ENCODE measurements at regions not wholly inside any gene's neighbourhood (a gene's known extent, or its start where the extent isn't known, plus 50 kb on each side); places are given as distances from the start of the nearest gene placed in this dataset.
A peak's percentile ranks its signal among the peaks of the same experiment; 100 is the strongest.
"Not testable (repeated sequence)": the region's sequence is repeated elsewhere in the genome, so short reads cannot be mapped to it uniquely, and the experiment has no call there.

- DNase-seq (ENCODE audit: extremely low spot score, insufficient read length, low read depth) (no peak), FAIRE-seq (no peak)
These were observed 715.2 kb upstream of the GRM3 start for GRCh38 chr7:85928500-85928899.

DNA sequence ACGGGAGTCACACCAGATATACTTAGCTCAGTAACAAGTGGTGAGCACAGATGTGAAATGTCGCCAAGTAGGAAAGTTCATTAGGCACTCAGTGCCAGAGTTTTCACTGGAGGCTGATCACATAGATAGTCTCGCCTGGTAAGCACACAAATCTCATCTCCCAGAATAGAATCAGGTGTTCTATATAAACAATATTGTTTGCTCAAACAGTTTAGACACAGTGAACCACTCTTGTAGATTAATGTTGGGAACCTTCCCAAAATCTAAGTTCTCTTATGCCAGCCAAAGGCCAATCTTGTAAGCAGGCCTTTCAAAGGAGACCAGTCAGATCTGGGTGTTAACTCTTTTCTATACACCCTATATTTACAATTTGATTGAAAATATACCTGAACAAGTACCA is 716.5 kb upstream of the GRM3 start:
- no peak for FAIRE-seq

DNA sequence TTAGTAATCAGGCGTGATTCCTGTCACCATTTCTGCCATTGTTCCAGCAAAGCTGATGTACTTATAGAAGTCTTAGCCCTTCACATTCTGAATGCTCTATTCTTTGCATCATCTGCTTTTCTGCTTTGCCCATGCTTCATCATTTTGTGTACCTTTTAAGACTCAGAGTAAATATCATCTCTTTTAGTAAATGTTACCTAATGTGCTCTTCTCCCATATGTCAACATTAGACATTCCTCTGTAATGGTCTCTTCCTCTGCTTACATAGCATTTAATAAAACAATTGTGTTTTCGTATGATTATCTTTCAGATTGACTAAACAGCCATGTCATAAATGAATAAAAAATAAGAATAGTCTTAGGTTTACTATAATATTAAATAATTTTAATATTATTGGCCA is 719.6 kb upstream of the GRM3 start:
- DNase-seq (ENCODE audit: extremely low spot score, insufficient read length, low read depth) (no peak), FAIRE-seq (no peak)

More for the DNA sequence above, 716.5 kb upstream of the GRM3 start:
- DNase-seq (ENCODE audit: extremely low spot score, insufficient read length, low read depth) = no peak

DNA sequence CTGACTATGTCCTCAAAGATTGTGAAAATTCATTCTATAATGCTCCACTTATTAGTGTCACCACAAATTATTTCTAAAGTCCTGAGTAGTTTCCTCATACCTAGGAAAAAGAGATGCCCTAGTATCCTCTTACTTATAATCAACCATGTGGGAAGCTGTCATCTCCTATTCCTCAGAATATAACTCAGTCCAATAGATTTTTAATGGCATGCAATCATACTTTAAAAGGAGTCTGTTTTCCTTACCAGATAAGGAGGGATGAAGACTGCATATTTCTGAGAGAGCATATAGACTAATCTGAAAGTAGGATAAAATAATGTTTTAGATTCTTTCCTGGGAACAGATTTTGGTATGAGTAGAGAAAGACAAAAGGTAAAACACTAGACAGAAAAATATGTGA is 727.7 kb upstream of the GRM3 start:
- FAIRE-seq = no peak
- DNase-seq (ENCODE audit: extremely low spot score, insufficient read length, low read depth) = no peak

GRCh38 chr7:85914437-85914836 is 727.6 kb upstream of the SEMA3D start:
- no peak for FAIRE-seq
- no peak for DNase-seq (ENCODE audit: extremely low spot score, insufficient read length, low read depth)

- FAIRE-seq = no peak
These were observed 721.2 kb upstream of the SEMA3D start for GRCh38 chr7:85908051-85908450.

DNA sequence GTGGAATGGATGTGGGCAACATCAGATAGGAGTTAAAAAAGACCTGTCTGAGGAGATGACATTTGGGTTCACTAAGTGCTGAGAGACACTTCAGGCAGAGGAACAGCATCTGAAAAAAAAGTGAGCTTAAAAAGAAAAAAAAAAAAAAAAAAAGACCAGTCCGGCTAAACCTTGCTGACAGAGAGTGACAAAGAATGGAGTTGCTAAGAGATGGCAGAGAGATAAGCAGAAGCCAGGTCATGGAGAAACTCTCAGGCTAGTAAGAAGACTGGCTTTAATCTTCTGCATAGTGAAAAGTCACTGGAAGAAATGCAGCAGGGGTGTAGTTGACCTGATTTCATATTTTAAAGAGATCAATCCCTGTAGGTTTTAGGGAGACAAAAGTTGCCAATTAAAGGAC is 711.1 kb upstream of the SEMA3D start:
- no peak for FAIRE-seq
- no peak for DNase-seq (ENCODE audit: extremely low spot score, insufficient read length, low read depth)

More at GRCh38 chr7:85908051-85908450, 721.2 kb upstream of the SEMA3D start:
- DNase-seq (ENCODE audit: extremely low spot score, insufficient read length, low read depth) = no peak

DNA sequence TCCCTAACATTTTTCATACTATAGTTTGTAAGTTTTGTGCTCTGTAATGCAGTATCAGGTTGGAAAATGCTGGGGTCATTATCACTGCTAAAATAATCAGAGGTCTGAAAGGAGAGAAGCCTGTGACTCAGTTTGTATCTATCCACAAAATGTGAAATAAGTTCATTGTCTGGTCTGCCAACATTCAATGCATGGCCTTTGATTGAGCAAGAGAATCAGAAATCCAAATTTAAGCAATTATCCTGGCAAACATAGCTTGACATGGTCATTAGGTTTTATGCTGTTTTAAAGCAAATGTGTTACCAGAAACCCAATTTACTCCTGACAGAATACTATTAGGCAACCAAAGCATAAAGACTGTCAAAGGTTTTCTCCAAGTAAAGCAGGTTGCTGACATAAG is 709.7 kb upstream of the SEMA3D start:
- DNase-seq (ENCODE audit: extremely low spot score, insufficient read length, low read depth) = no peak
- no peak for FAIRE-seq

DNA sequence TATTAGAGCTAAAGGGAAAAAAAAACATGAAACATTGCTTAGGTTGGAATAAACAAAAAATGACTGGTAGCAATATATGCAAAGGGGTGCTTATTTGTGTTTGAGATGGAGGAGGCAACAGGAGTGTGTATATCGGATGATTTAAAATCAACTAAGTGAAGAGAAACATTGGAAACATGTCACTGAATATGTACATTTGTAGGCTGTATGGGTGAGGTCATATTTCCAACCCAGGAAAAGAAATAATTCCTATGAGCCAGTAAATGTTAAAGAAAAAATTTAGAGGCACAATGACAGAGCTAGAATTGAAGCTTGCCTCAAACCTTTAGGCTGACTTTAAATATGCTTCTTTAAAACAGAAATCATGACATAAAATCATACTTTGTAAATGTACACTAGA is 709.0 kb upstream of the SEMA3D start:
- FAIRE-seq (no peak), DNase-seq (ENCODE audit: extremely low spot score, insufficient read length, low read depth) (no peak)

DNA sequence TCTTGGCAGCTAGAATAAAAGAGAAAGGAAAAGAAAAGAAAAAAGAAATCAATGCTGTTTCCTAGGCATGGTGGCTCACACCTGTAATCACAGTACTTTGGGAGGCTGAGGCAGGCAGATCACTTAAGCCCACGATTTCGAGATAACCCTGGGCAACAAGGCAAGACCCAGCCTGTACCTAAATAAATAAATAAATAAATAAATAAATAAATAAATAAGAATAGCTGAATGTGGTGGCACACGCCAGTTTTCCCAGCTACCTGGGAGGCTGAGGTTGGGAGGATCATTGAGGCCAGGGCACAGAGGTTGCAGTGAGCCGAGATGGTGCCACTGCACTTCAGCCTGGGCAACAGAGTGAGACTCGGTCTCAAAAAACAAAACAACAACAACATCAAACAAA is 705.0 kb upstream of the SEMA3D start:
- FAIRE-seq; DNase-seq (ENCODE audit: extremely low spot score, insufficient read length, low read depth): not testable (repeated sequence)

DNA sequence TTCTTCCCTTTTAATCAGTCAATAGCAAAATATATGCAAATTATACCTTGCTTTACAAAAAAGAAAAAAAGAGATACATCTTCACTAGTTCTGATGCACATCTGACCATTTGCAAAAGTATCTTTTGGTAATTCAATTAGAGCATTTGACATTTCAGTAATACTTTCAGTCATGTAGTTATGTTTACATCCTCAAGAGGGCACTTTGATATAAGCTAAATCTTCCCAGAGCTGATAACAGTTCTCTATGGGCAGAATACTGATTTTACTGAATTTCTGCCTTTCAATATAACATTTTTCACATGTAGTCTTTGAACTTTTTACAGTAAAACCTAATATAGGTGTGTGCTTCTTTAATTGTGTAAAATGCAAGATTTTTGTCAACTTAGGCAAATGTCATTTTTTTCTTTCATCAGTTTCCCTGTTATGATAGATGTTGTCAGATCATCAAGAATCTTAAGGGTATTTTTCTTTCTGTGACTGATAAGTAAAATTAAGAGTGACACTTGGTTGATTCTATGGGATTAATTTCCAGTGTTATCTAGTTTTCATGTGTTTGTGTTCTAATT is 703.5 kb upstream of the SEMA3D start:
- peak; percentile 8 for DNase-seq (ENCODE audit: extremely low spot score, insufficient read length, low read depth)
- peak; percentile 59 for FAIRE-seq

- FAIRE-seq (no peak), DNase-seq (ENCODE audit: extremely low spot score, insufficient read length, low read depth) (no peak)
These were observed 700.3 kb upstream of the SEMA3D start for GRCh38 chr7:85887133-85887532.

DNA sequence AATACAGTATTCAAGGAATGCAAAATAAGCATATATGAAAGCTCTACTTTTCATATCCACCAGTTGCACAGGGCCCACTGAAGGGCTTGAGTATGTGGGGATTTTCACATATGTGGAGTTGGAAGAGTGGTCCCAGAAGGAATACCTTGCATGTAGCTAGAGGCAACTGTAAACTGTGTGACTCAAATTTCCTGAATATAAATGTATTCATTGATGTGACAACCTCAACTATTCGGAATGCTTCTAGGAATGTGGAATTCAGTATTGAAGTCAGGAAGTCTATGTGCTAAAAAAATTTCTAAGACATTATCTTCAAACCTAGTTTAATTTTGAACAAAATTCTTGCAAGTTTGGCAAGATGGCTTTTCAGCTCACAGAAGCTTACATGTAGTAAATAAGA is 695.5 kb upstream of the SEMA3D start:
- DNase-seq (ENCODE audit: extremely low spot score, insufficient read length, low read depth) (no peak), FAIRE-seq (no peak)

GRCh38 chr7:85875398-85875797 is 688.5 kb upstream of the SEMA3D start:
- DNase-seq (ENCODE audit: extremely low spot score, insufficient read length, low read depth) (no peak), FAIRE-seq (no peak)

DNA sequence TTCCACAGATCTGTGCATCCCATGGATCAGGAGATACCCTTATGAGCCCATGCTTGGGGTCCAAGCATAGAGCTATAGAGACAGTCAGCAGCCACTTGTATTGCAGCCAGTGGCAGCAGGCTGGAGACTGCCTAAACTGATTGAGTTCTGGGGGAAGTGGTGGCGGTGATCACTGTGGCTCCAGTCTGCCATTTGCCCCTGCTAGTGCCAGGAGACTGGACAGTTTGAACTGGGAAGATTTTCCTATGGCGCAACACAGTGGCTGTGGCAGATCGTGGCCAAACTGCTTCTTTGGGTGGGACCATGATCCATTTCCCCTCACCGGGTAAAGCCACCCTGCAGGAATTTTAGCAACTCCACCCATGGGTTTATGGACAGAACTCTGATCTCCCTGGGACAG is 679.7 kb upstream of the SEMA3D start:
- DNase-seq (ENCODE audit: extremely low spot score, insufficient read length, low read depth) (no peak), FAIRE-seq (no peak)

DNA sequence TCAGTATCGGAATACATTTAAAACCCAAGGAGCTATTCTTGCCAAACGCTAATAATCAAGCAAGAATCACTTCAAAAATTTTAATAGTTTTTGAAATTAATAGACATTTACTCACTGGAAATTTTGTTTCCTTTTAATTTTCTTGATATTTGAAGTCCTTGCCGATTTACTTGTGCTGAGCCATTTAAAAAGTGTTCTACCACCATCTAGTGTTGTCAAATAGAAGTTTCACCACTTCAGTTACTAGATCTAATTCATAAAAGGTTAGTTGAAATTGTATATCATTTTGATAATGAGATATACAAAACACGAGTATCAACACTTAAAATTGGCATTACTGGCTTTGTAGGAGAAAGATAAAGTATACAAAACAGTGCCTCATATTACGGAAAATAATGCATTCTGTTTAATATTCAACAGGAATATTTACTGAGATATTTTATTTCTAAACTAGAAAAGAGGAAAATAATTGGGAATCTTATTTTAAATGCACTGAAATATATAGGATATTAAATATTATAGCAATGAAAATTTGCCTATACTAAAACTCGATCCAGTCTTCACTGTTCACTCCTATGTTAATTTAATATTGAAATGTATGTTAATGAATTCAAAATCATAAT is 664.8 kb upstream of the SEMA3D start:
- DNase-seq (ENCODE audit: extremely low spot score, insufficient read length, low read depth) (no peak), FAIRE-seq (no peak)

- DNase-seq (ENCODE audit: extremely low spot score, insufficient read length, low read depth) = no peak
- FAIRE-seq = no peak
These were observed 663.5 kb upstream of the SEMA3D start for GRCh38 chr7:85850381-85850780.

GRCh38 chr7:85840554-85840953 is 653.7 kb upstream of the SEMA3D start:
- DNase-seq (ENCODE audit: extremely low spot score, insufficient read length, low read depth) (no peak), FAIRE-seq (no peak)

DNA sequence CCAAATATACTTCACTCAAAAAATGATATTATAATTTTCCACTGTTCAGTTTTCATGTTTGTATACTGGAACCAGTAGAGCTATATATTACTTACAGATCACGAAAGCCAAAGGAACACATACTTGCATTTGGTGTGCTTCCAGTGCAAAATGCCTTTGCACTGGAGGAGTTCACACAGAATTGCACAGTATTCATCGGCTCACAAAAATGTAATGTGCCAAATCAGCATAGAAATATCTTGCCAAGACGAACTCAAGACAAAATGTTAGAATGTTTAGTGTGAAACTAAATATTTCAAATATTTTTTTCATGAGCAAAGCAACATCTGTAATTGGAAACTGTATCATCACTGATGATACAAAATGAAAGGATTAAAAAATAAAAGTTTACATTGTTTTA is 646.2 kb upstream of the SEMA3D start:
- DNase-seq (ENCODE audit: extremely low spot score, insufficient read length, low read depth) = no peak
- no peak for FAIRE-seq

DNA sequence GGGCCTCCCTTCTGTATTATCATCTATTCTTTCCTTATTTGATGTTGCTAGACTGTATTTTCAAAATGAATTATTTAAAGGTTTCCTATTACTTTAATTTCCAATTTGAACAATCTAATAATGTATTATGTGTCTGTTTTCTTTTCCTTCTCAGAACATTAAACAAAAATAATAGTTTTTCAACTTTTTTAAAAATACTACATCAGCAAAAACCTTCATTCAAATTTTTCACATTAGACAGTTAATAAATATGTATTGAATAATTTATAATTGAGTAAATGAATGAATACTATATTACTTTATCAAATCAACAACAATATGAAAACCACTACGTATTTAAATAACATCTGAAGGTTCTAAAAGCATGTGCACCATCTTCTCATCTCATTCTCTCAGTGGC is 644.1 kb upstream of the SEMA3D start:
- FAIRE-seq (no peak), DNase-seq (ENCODE audit: extremely low spot score, insufficient read length, low read depth) (no peak)

DNA sequence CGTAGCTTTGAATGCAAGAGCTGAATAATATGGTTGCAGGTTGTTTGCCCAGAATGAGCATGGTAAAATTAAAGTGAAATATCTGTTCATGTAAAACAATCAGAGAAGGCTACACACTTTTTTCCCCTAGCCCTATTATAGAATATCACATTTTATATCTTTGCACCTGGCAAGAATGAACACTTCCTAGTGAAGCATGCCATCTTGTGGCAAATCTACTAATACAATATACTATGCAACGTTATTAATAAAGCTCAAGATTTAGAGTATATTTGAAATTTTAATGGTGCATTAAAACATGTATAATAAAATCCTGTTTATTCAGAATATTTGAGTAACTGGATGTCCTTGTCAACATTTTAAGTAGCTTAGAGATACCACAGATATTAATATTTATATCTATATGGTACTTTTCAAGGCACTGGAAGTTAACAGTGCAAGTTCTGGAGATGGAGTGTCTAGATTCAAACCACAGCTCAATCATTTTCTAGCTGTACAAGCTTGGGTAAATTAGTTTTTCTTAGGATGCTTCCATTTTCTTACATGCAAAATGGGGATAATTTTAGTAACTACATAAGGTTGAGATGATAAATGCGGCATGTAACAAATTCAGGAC is 643.1 kb upstream of the SEMA3D start:
- FAIRE-seq (no peak), DNase-seq (ENCODE audit: extremely low spot score, insufficient read length, low read depth) (no peak)

DNA sequence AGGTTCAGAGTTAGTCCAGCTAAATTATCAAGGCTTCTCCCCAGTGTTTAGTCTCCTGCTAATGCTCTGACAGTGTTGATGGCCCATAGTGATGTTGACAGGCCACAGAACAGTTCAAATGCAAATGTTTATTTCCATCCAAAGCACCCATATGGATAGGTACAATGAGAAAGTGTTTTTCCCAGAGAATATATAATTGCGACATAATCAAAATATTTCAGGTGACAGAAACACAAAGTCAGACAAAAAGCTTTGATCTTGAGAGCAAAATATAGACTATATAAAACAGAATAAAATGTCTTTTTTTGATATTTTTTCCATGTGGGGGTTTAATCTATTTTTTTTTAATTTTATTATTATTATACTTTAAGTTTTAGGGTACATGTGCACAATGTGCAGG is 642.3 kb upstream of the SEMA3D start:
- FAIRE-seq (no peak), DNase-seq (ENCODE audit: extremely low spot score, insufficient read length, low read depth) (no peak)
